ENCODE measurements at regions not wholly inside any gene's neighbourhood (a gene's known extent, or its start where the extent isn't known, plus 50 kb on each side); places are given as distances from the start of the nearest gene placed in this dataset.
"Not testable (repeated sequence)": the region's sequence is repeated elsewhere in the genome, so short reads cannot be mapped to it uniquely, and the experiment has no call there.

DNA sequence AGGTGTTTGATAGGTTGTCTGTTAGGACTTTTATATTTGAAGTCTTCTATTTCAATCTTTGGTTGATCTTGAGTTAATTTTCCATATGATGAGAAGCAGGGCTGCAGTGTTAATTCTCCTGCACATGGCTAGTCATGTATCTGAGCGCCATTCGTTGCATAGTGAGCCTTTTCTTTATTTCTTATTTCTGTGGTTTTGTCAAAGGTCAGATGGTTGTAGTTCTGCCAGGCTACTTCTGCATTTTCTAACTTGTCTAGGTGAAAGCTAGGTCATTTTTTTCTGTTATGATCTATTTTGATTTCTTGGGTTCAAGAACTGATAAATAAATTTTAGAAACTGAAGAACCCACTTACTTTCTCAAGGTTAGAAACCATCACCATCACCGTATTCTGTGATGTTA, 56.7 kb downstream of the CCDC74A start:
- no peak for DNase-seq (ENCODE audit: low read depth in 2 of 2)

- no peak for DNase-seq (ENCODE audit: low read depth in 2 of 2)
These were observed 57.3 kb downstream of the CCDC74A start for GRCh38 chr2:131584940-131585339.

GRCh38 chr2:131588152-131588873, 60.6 kb downstream of the CCDC74A start:
- no peak for DNase-seq (ENCODE audit: low read depth in 2 of 2)

DNA sequence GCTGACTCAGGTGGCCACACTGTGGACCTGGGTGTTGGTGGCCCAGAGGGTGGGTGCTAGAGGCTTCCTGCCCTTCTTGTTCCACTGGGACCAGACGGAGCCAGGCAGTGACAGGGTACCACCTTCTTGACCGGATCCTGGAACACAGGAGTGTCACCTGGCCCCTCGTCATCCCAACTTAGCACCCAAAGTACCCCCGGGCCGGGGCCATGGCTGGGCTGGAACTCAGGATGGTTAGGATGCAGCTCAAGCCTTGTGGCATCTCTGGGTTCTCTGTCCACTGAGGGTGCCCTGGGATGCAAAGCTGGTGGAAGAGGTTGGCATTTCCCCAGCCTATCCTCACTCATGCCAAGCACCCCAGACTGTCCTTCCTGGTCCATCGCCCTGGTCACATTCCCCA, 61.4 kb downstream of the CCDC74A start:
- DNase-seq (ENCODE audit: low read depth in 2 of 2) = not testable (repeated sequence)

- DNase-seq (ENCODE audit: low read depth in 2 of 2) = no peak
These were observed 62.7 kb downstream of the CCDC74A start for GRCh38 chr2:131590366-131590765.

- DNase-seq (ENCODE audit: low read depth in 2 of 2) = no peak
These were observed 63.2 kb downstream of the CCDC74A start for GRCh38 chr2:131590896-131591295.

DNA sequence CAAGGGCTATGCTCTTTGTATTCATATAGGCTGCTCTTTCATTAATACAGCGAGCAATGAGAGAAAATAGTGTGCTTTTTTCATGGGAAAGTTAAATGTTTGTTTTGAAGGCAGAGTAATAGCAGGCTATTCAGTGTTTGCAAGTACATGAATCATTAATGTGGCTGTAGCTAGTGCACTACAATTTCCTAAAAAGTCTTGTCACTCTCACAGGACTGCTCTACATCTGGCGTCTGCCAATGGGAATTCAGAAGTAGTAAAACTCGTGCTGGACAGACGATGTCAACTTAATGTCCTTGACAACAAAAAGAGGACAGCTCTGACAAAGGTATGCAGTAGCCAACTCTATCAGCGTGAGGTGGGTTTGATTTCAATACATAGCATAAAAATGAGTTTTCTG, 68.9 kb downstream of the CCDC74A start:
- not testable (repeated sequence) for DNase-seq (ENCODE audit: low read depth in 2 of 2)

GRCh38 chr2:131602444-131602843, 74.8 kb downstream of the CCDC74A start:
- not testable (repeated sequence) for DNase-seq (ENCODE audit: low read depth in 2 of 2)

DNA sequence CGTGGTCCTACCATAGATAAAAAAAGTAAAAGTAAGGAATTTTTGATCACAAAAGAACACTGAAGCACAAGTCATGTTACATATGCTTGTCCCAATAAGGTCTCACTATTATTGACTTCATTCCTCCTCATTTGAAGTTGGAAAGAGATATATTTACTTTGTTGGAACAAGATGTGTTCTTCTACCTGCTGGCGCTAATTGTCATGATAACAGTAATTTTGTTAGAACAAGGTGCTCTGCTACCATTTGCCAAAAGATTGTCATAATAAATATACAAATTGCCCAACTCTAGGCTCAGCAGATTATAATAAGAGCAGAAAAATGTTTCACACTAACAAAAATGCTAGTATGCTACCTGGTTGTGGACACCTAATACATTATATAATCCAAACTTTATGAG, 77.0 kb downstream of the CCDC74A start:
- not testable (repeated sequence) for DNase-seq (ENCODE audit: low read depth in 2 of 2)

- not testable (repeated sequence) for DNase-seq (ENCODE audit: low read depth in 2 of 2)
These were observed 78.7 kb downstream of the CCDC74A start for GRCh38 chr2:131606366-131606765.

DNA sequence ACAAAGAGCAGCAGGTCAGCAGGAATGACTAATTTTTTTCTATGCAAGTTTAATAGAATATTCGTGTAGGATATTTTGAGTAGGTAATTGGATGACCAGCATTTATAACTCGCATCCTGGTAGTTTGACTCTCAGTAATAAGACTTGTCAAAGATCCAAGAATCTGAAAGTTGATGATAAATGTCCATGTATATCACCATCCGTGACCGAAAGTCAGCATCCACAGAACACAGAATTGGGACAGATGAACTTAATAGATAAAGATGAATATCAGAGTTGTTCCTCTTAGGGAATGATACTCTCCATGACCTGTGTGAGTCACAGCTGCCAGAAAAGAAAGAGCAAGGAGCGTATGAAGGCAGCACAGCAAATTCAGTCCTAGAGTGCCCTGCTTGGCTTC, 79.4 kb downstream of the CCDC74A start:
- not testable (repeated sequence) for DNase-seq (ENCODE audit: low read depth in 2 of 2)

- DNase-seq (ENCODE audit: low read depth in 2 of 2) = not testable (repeated sequence)
These were observed 86.9 kb downstream of the CCDC74A start for GRCh38 chr2:131614539-131614938.

DNA sequence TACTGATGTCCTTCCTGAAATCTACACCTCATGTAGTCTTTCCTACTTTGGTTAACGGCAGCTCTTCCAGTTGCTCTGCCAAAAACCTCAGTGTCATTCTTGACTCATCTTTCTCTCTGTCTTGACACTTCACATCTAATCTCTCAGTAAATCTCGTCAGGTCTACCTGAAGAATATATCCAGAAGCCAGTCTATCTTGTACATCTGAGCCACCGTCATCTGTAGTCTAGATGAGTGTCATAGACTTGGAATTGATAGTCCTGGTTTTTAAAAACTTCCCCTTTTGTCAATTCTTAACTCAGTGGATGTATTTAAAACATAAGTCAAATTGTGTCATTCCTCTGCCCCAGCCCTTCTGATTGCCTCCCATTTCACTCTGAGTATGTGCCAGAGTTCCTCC, 90.6 kb downstream of the CCDC74A start:
- not testable (repeated sequence) for DNase-seq (ENCODE audit: low read depth in 2 of 2)

- not testable (repeated sequence) for DNase-seq (ENCODE audit: low read depth in 2 of 2)
These were observed 95.2 kb downstream of the CCDC74A start for GRCh38 chr2:131622874-131623273.

GRCh38 chr2:131626011-131626410, 98.3 kb downstream of the CCDC74A start:
- DNase-seq (ENCODE audit: low read depth in 2 of 2) = not testable (repeated sequence)

- not testable (repeated sequence) for DNase-seq (ENCODE audit: low read depth in 2 of 2)
These were observed 98.9 kb downstream of the CCDC74A start for GRCh38 chr2:131626565-131626964.

GRCh38 chr2:131627777-131628176, 100.1 kb downstream of the CCDC74A start:
- DNase-seq (ENCODE audit: low read depth in 2 of 2) = not testable (repeated sequence)

DNA sequence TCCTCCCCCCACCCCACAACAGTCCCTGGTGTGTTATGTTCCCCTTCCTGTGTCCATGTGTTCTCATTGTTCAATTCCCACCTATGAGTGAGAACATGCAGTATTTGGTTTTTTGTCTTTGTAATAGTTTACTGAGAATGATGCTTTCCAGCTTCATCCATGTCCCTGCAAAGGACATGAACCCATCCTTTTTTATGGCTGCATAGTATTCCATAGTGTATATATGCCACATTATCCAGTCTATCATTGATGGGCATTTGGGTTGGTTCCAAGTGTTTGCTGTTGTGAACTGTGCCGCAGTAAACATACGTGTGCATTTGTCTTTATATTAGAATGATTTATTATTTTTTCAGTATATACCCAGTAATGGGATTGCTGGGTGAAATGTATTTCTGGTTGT, 104.0 kb downstream of the CCDC74A start:
- not testable (repeated sequence) for DNase-seq (ENCODE audit: low read depth in 2 of 2)

DNA sequence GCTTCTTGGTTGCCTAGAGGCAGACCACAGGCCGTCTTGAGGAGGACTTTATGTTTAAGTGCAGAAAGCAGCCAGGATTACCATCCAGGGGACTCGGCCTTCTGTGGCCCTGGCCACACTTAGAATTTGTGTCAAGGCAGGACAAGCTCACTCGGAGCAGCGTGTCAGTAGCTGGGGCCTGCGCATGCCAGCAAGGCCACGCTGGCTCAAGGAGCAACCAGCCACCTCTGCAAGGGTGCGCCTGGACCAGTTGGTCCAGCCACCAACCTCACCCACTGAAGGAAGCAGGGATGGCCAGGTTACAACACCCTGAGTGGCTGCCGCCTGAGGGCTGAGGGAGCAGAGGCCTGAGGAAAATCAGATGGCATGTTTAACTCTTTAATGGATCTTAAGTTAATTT, 105.7 kb downstream of the CCDC74A start:
- not testable (repeated sequence) for DNase-seq (ENCODE audit: low read depth in 2 of 2)

DNA sequence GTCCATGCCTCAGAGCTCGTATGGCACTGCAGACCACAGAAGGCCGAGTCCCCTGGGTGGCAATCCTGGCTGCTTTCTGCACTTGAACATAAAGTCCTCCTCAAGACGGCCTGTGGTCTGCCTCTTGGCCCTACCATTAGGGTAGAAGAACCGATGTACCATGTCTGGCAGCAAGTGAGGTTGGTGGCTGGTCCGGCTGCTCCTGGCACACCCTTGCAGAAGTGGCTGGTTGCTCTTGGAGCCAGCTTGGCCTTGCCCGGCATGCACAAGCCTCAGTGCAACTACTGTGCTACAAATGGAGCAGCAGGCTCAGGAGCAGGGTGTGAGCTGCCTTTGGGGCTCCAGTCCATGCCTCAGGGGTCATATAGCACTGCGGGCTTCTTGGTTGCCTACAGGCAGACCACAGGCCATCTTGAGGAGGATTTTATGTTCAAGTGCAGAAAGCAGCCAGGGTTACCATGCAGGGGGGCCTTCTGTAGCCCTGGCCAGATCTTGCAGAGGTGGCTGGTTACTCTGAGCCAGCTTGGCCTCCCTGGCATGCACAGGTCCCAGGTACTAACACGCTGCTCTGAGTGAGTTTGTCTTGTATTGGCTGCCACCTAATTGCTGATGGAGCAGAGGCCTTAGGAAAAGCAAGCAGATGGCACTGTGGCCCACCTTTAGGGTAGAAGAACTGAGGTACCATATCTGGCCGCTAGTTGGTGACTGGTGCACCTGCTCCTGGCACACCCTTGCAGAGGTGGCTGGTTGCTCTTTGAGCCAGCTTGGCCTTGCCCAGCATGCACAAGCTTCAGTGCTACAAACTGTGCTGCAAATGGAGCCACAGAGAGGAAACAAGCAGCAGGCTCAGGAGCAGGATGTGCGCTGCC, 106.4 kb downstream of the CCDC74A start:
- DNase-seq (ENCODE audit: low read depth in 2 of 2) = not testable (repeated sequence)

DNA sequence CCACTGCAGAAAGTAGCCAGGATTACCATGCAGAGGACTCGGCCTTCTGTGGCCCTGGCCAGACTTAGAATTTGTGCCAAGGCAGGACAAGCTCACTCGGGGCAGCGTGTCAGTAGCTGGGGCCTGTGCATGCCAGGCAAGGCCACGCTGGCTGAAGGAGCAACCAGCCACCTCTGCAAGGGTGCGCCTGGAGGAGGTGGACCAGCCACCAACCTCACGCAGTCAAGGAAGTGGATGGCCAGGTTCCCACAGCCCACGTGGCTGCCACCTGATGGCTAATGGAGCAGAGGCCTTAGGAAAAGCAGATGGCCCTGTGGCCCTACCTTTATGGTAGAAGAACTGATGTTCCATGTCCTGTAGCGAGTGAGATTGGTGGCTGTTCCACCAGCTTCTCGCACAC, 107.9 kb downstream of the CCDC74A start:
- no peak for DNase-seq (ENCODE audit: low read depth in 2 of 2)

DNA sequence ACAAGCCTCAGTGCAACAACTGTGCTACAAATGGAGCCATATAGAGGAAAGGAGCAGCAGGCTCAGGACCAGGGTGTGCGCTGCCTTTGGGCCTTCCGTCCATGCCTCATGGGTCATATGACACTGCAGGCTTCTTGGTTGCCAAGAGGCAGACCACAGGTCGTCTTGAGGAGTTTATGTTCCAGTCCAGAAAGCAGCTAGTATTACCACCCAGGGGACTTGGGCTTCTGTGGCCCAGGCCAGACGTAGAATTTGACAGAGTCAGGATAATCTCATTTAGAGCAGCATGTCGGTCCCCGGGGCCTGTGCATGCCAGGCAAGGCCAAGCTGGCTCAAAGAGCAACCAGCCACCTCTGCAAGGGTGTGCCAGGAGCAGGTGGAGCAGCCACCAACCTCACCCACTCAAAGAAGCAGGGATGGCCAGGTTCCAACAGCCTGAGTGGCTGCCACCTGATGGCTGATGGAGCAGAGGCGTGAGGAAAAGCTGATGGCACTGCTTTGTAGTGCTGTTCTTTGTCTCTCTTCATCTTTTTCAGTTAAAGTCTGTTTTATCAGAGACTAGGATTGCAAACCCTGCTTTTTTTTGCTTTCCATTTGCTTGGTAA, 109.1 kb downstream of the CCDC74A start:
- DNase-seq (ENCODE audit: low read depth in 2 of 2) = not testable (repeated sequence)

Data from activated CD4-positive, alpha-beta T cell treated with anti-CD3 and anti-CD28 coated beads for 24 hours (primary cell).